ENCODE measurements at regions not wholly inside any gene's neighbourhood (a gene's known extent, or its start where the extent isn't known, plus 50 kb on each side); places are given as distances from the start of the nearest gene placed in this dataset.

DNA sequence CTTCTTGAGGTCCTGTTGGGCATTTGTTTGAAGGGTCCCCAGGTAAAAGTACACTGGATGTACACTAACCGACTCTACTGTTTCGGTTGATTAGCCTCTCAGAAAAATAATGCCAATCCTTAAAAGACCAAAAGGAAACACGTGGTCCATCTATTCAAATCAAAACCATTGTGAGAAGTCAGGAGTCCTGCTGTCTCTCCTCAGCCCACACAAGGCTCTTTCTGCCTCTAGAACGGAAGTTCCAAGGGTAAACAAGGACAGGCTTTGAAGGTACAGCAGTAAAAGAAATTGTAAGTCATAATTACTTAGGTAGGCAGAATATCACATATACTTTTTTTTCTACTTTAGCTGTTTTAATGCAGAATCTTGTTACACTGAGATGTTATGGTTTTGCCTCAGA, 71.7 kb upstream of the TPK1 start:
- H3K4me1 ChIP-seq = no peaks in the 10 kb centered on the region
- TF ChIP-seq GATA3 (IDR thresholded peaks at IDR 0.05; ENCODE audit: borderline replicate concordance) (no peak), HOXA7 (CRISPR knock-in tag; IDR thresholded peaks at IDR 0.05) (no peak), HDAC2 (IDR thresholded peaks at IDR 0.05) (no peak), FOSL2 (IDR thresholded peaks at IDR 0.05) (no peak), FOSL2 (CRISPR knock-in tag; IDR thresholded peaks at IDR 0.05) (no peak), ZSCAN20 (CRISPR knock-in tag; IDR thresholded peaks at IDR 0.05) (no peak), RFX5 (IDR thresholded peaks at IDR 0.05) (no peak), POLR2A (IDR thresholded peaks at IDR 0.05; ENCODE audit: low read length) (no peak), ZC3H11A (IDR thresholded peaks at IDR 0.05) (no peak), RAD21 (conservative IDR thresholded peaks at IDR 0.05 in 1 of 2, IDR thresholded peaks at IDR 0.05 in 1 of 2) (no peak), MAZ (IDR thresholded peaks at IDR 0.05; ENCODE audit: borderline replicate concordance, low read depth, low read length) (no peak), NFE2L2 (conservative IDR thresholded peaks at IDR 0.05; ENCODE audit: low read length) (no peak), CBX8 (IDR thresholded peaks at IDR 0.05) (no peak), HOXB13 (CRISPR knock-in tag; IDR thresholded peaks at IDR 0.05; ENCODE audit: low read depth) (no peak)
- TF ChIP-seq, protein P1, sequence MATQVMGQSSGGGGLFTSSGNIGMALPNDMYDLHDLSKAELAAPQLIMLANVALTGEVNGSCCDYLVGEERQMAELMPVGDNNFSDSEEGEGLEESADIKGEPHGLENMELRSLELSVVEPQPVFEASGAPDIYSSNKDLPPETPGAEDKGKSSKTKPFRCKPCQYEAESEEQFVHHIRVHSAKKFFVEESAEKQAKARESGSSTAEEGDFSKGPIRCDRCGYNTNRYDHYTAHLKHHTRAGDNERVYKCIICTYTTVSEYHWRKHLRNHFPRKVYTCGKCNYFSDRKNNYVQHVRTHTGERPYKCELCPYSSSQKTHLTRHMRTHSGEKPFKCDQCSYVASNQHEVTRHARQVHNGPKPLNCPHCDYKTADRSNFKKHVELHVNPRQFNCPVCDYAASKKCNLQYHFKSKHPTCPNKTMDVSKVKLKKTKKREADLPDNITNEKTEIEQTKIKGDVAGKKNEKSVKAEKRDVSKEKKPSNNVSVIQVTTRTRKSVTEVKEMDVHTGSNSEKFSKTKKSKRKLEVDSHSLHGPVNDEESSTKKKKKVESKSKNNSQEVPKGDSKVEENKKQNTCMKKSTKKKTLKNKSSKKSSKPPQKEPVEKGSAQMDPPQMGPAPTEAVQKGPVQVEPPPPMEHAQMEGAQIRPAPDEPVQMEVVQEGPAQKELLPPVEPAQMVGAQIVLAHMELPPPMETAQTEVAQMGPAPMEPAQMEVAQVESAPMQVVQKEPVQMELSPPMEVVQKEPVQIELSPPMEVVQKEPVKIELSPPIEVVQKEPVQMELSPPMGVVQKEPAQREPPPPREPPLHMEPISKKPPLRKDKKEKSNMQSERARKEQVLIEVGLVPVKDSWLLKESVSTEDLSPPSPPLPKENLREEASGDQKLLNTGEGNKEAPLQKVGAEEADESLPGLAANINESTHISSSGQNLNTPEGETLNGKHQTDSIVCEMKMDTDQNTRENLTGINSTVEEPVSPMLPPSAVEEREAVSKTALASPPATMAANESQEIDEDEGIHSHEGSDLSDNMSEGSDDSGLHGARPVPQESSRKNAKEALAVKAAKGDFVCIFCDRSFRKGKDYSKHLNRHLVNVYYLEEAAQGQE (IDR thresholded peaks at IDR 0.05) = no peak
- TF ChIP-seq, protein P2, sequence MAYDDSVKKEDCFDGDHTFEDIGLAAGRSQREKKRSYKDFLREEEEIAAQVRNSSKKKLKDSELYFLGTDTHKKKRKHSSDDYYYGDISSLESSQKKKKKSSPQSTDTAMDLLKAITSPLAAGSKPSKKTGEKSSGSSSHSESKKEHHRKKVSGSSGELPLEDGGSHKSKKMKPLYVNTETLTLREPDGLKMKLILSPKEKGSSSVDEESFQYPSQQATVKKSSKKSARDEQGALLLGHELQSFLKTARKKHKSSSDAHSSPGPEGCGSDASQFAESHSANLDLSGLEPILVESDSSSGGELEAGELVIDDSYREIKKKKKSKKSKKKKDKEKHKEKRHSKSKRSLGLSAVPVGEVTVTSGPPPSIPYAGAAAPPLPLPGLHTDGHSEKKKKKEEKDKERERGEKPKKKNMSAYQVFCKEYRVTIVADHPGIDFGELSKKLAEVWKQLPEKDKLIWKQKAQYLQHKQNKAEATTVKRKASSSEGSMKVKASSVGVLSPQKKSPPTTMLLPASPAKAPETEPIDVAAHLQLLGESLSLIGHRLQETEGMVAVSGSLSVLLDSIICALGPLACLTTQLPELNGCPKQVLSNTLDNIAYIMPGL (CRISPR knock-in tag; IDR thresholded peaks at IDR 0.05; ENCODE audit: borderline replicate concordance) = no peak
- TF ChIP-seq, protein P3, sequence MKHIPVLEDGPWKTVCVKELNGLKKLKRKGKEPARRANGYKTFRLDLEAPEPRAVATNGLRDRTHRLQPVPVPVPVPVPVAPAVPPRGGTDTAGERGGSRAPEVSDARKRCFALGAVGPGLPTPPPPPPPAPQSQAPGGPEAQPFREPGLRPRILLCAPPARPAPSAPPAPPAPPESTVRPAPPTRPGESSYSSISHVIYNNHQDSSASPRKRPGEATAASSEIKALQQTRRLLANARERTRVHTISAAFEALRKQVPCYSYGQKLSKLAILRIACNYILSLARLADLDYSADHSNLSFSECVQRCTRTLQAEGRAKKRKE (CRISPR knock-in tag; IDR thresholded peaks at IDR 0.05; ENCODE audit: low read depth) = no peak
- TF ChIP-seq, protein P4, sequence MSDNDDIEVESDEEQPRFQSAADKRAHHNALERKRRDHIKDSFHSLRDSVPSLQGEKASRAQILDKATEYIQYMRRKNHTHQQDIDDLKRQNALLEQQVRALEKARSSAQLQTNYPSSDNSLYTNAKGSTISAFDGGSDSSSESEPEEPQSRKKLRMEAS (IDR thresholded peaks at IDR 0.05) = no peak
- TF ChIP-seq, protein P5, sequence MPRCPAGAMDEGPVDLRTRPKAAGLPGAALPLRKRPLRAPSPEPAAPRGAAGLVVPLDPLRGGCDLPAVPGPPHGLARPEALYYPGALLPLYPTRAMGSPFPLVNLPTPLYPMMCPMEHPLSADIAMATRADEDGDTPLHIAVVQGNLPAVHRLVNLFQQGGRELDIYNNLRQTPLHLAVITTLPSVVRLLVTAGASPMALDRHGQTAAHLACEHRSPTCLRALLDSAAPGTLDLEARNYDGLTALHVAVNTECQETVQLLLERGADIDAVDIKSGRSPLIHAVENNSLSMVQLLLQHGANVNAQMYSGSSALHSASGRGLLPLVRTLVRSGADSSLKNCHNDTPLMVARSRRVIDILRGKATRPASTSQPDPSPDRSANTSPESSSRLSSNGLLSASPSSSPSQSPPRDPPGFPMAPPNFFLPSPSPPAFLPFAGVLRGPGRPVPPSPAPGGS (IDR thresholded peaks at IDR 0.05) = no peak
- TF ChIP-seq, protein P6, sequence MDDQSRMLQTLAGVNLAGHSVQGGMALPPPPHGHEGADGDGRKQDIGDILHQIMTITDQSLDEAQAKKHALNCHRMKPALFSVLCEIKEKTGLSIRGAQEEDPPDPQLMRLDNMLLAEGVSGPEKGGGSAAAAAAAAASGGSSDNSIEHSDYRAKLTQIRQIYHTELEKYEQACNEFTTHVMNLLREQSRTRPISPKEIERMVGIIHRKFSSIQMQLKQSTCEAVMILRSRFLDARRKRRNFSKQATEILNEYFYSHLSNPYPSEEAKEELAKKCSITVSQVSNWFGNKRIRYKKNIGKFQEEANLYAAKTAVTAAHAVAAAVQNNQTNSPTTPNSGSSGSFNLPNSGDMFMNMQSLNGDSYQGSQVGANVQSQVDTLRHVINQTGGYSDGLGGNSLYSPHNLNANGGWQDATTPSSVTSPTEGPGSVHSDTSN (IDR thresholded peaks at IDR 0.05) = no peak
- 11% methylated on average over 4 of the region's 4 CpGs for WGBS (ENCODE audit: missing lambda C conversion rate)
- FAIRE-seq (no peak), ATAC-seq (no peak), DNase-seq (ENCODE audit: low read depth in 1 of 2, low spot score in 1 of 2) (no peak)
- no peaks in the 10 kb centered on the region for H3K9me3 ChIP-seq
- ChIA-PET CTCF (no interaction called here), POLR2A (no interaction called here)
- no peak overlapping the region for H3K4me3 ChIP-seq
- no peak overlapping the region for H3K4me2 ChIP-seq
- H3K27ac ChIP-seq = no peak overlapping the region

DNA sequence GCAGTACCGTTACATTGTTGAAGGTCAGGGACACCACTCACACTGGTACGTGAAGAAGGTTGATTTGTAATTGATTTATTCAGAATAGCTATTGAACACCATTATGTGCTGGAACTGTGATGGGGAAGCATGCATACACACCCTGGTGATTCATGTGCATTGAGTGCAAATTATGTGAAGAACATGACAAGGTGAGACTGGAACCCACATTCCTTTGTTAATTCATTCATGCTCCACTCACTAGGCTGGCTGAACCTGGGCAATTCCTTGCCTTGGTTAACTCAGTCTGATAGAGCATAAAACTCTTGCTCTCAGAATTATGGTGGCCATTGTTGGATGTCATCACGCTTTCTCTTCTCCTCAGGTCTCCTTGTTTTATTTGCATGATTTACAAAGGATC, 67.3 kb upstream of the TPK1 start:
- ChIA-PET POLR2A (no interaction called here), CTCF (no interaction called here)
- FAIRE-seq (no peak), ATAC-seq (no peak), DNase-seq (ENCODE audit: low read depth in 1 of 2, low spot score in 1 of 2) (no peak)
- Histone ChIP-seq H3K4me1 (no peaks in the 10 kb centered on the region), H3K4me2 (no peak overlapping the region), H3K4me3 (no peak overlapping the region), H3K27ac (no peak overlapping the region), H3K9me3 (no peaks in the 10 kb centered on the region)
- 5% methylated on average over 3 of the region's 3 CpGs for WGBS (ENCODE audit: missing lambda C conversion rate)
- no peak for TF ChIP-seq ZC3H11A (IDR thresholded peaks at IDR 0.05)

All from A549 (cell line).